Right lobe of liver (tissue), 6 donors: ENCODE measurements at regions not wholly inside any gene's neighbourhood (a gene's known extent, or its start where the extent isn't known, plus 50 kb on each side); places are given as distances from the start of the nearest gene placed in this dataset.

Experiments
- ATAC-seq, 4 donors: fragments of 200-7000 bp; cut with Tn5 transposase; one replicate each; pipeline ENCODE4 v1.9.1; 2020; ENCODE audit warnings: mild to moderate bottlenecking in 4 of 4, moderate library complexity in 4 of 4
- DNase-seq, 3 donors: peaks; one replicate each; pipeline ENCODE4 v3.0.0-alpha.2; 2020
- H3K27ac ChIP-seq, 3 donors: fragments of 200-600 bp; one replicate each; pipeline ENCODE4 v1.8.0; 2022
- H3K27me3 ChIP-seq, 2 donors: fragments of 200-600 bp; one replicate each; pipeline ENCODE4 v1.8.0; 2022
- H3K36me3 ChIP-seq, 4 donors: fragments of 200-600 bp; sonication (generic) in 1 of 4; one replicate each; pipeline versions ENCODE4 v1.5.1 to v1.8.0; 2017 to 2022; ENCODE audit warnings: control low read depth in 1 of 4
- H3K4me1 ChIP-seq, 4 donors: fragments of 200-600 bp; sonication (generic) in 1 of 4; one replicate each; pipeline versions ENCODE4 v1.5.1 to v1.8.0; 2017 to 2022; ENCODE audit warnings: control low read depth in 1 of 4
- H3K4me3 ChIP-seq, 3 donors: fragments of 200-600 bp; one replicate each; pipeline ENCODE4 v1.8.0; 2022
- H3K9me3 ChIP-seq, 4 donors: fragments of 200-600 bp; sonication (generic) in 1 of 4; one replicate each; pipeline versions ENCODE4 v1.5.1 to v1.8.0; 2017 to 2022; ENCODE audit warnings: control low read depth in 1 of 4
- POLR2A ChIP-seq: fragments of 450-650 bp; IDR thresholded peaks from one replicate; pipeline ENCODE4 v1.6.1; 2017; ENCODE audit warnings: antibody characterized with exemption, mild to moderate bottlenecking
- WGBS: methylation state at CpG from one replicate; pipeline ENCODE4 v1.1.6; 2018; ENCODE audit warnings: low coverage, low lambda C conversion rate; ENCODE audit not compliant: insufficient coverage; ENCODE audit errors: missing lambda C conversion rate; 5-methylcytosine and 5-hydroxymethylcytosine counted together
- intact Hi-C, 2 donors: fragments of 100-400 bp; cut with DNase I; formaldehyde crosslinking; loops; one replicate each; pipeline versions ENCODE4 v1.11.2 to v1.14.1; 2022
- TF ChIP-seq, protein P1 (sequence below), 4 donors: fragments of 200-600 bp in 3 of 4; fragments of 450-650 bp in 1 of 4; IDR thresholded peaks; one replicate each; pipeline versions ENCODE4 v1.5.1 to v1.8.0; 2016 to 2022; ENCODE audit warnings: antibody characterized with exemption in 4 of 4, mild to moderate bottlenecking in 2 of 4
- donor health status: DM: no; HTN: yes; CAD: no.
- donor health status: DM: no; HTN: no; CAD: no.
- donor health status: DM: no; HTN: no; CAD: no.
- donor health status: DM: no; HTN: yes; CAD: no.
- donor health status: DM: no; HTN: yes; CAD: no.

DNA sequence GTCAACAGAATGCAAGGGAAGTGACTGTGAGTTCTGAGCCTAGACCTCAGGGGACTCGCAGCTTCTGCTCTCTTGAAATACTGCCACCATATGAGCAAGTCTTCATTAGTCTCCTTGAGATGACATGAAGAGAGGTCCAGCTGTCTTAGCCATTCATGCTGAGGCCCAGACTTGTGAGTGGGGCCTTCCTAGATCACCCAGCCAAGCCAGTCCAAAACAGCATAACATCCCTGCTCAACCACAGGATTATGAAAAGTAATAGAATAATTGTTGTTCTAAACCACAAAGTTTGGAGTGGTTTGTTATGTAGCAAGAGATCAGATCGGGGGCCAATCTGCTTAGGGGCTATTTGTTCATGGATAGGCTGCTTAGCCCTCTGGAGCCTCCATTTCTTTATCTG, 54.9 kb upstream of the HTATIP2 start:
- DNase-seq (no peak), ATAC-seq (no peak)
- WGBS: 33% methylated on average over 2 of the region's 2 CpGs
- no peak overlapping the region for H3K27ac ChIP-seq
- H3K4me1 ChIP-seq: no peaks in the 10 kb centered on the region
- intact Hi-C loops: no loop called here
- H3K36me3 ChIP-seq: no peaks in the 10 kb centered on the region
- H3K27me3 ChIP-seq: no peaks in the 10 kb centered on the region
- TF ChIP-seq, protein P1, sequence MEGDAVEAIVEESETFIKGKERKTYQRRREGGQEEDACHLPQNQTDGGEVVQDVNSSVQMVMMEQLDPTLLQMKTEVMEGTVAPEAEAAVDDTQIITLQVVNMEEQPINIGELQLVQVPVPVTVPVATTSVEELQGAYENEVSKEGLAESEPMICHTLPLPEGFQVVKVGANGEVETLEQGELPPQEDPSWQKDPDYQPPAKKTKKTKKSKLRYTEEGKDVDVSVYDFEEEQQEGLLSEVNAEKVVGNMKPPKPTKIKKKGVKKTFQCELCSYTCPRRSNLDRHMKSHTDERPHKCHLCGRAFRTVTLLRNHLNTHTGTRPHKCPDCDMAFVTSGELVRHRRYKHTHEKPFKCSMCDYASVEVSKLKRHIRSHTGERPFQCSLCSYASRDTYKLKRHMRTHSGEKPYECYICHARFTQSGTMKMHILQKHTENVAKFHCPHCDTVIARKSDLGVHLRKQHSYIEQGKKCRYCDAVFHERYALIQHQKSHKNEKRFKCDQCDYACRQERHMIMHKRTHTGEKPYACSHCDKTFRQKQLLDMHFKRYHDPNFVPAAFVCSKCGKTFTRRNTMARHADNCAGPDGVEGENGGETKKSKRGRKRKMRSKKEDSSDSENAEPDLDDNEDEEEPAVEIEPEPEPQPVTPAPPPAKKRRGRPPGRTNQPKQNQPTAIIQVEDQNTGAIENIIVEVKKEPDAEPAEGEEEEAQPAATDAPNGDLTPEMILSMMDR (IDR thresholded peaks at IDR 0.05): no peak
- TF ChIP-seq POLR2A: no peak
- no peaks in the 10 kb centered on the region for H3K9me3 ChIP-seq
- H3K4me3 ChIP-seq: no peak overlapping the region

DNA sequence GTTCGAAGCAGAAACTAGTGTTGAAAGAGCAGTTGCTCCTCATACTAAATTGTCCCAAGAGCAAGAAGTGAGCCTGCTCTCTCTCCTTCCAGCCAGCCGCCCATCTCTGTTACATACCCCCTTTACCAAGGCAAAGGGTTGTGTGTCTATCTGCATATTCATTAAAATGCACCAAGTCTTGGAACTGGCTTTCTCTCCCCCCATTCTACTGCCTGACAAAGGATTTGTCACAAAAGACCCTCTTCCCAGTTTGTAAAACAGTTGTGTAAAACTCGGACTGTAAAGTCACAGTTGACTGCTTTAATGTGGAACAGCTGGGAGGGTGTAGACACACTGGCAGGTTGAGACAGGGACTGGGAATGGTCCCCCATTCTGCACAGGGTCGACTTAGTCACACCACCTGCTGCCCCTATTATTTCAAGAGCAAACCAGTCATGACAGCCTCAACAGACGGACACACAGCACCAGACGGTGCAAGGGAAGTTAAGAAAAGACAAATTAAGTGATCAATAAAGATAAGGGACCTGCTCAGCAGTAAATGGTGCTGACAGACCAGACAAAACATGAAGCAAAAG, 60.0 kb upstream of the HTATIP2 start:
- ATAC-seq (no peak), DNase-seq (no peak)
- H3K36me3 ChIP-seq: no peaks in the 10 kb centered on the region
- no peak for TF ChIP-seq POLR2A
- TF ChIP-seq, protein P1 (IDR thresholded peaks at IDR 0.05): no peak
- intact Hi-C loops: no loop called here
- no peaks in the 10 kb centered on the region for H3K27me3 ChIP-seq
- H3K4me3 ChIP-seq: no peak overlapping the region
- H3K4me1 ChIP-seq: no peaks in the 10 kb centered on the region
- H3K9me3 ChIP-seq: peaks cover 0 to 6% (median 0%) of the 10 kb centered on the region in 4 donors
- no peak overlapping the region for H3K27ac ChIP-seq
- WGBS: 37% methylated on average over 5 of the region's 6 CpGs

DNA sequence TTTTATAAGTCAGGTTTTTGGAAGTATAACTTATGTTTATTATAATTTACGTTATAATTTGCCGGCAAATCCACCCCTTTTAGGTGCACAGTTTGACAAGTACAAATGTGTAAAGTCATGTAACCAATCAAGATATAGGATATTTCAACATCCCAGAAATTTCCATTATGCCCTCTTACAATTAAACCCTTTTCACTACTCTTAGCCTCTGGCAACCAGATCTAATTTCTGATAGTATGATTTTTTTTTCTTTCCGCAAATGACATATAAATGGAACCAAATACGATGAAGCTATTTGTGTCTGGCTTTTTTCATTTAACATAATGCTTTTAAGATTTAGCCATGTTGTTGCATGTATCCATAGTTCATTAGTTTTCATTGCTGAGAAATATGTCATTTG, 69.5 kb upstream of the HTATIP2 start:
- DNase-seq: no peak
- Histone ChIP-seq H3K36me3 (no peaks in the 10 kb centered on the region), H3K9me3 (no peaks in the 10 kb centered on the region), H3K4me3 (no peak overlapping the region), H3K4me1 (no peaks in the 10 kb centered on the region), H3K27me3 (no peaks in the 10 kb centered on the region), H3K27ac (no peak overlapping the region)
- 74% methylated on average over 4 of the region's 4 CpGs for WGBS
- ATAC-seq: no peak
- intact Hi-C loops: no loop called here
- no peak for TF ChIP-seq POLR2A
- TF ChIP-seq, protein P1 (IDR thresholded peaks at IDR 0.05): no peak

DNA sequence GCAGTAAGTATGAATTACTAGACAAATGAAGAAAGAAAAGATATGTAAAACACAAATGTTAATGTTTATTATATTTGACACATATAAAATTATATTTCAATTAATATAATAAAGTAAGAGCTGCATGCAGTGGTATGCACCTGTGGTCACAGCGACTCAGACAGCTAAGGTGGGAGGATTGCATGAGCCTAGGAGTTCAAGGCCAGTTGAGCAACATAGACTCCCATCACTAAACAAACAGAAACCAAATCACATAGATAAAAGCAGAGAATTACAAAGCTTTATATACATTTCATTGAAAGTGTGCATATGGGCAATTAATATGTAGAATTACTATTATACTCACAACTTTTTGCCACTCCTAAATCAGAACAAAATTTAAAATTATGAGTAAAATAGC, 70.0 kb upstream of the HTATIP2 start:
- ATAC-seq: peak in 1 of 4 donors; percentile 38
- TF ChIP-seq, protein P1 (IDR thresholded peaks at IDR 0.05): no peak
- TF ChIP-seq POLR2A: no peak
- intact Hi-C loops: no loop called here

DNA sequence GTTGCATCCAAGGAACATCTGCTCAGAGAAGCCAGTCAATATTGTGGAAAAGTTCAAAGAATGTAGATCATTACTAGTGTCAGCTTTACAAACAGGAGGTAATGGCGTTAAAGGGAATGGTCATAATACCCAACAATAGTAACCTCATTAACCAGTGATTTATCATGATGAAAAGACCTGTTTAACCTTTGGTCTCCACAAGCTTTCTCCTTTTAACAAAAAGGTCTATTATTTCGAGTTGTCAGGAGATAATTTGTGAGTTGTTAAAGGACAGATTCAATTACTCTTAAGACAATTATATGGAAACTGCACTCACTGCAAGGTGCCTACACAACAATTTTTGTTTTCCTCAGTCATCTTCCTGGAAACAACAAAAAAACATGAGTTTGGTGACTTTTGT, 73.8 kb upstream of the HTATIP2 start:
- no peak for ATAC-seq

More for the DNA sequence above, 70.0 kb upstream of the HTATIP2 start:
- WGBS: 19% methylated on average over 1 of the region's 1 CpG
- no peak overlapping the region for H3K27ac ChIP-seq
- no peak overlapping the region for H3K4me3 ChIP-seq
- H3K9me3 ChIP-seq: no peaks in the 10 kb centered on the region
- H3K27me3 ChIP-seq: no peaks in the 10 kb centered on the region
- H3K36me3 ChIP-seq: no peaks in the 10 kb centered on the region
- H3K4me1 ChIP-seq: no peaks in the 10 kb centered on the region
- DNase-seq: no peak

More for the DNA sequence above, 73.8 kb upstream of the HTATIP2 start:
- Histone ChIP-seq H3K4me1 (no peaks in the 10 kb centered on the region), H3K9me3 (no peaks in the 10 kb centered on the region), H3K27me3 (no peaks in the 10 kb centered on the region), H3K36me3 (no peaks in the 10 kb centered on the region), H3K4me3 (no peak overlapping the region), H3K27ac (no peak overlapping the region)
- WGBS: 28% methylated on average over 2 of the region's 2 CpGs
- no peak for TF ChIP-seq POLR2A
- TF ChIP-seq, protein P1 (IDR thresholded peaks at IDR 0.05): no peak
- intact Hi-C loops: no loop called here
- no peak for DNase-seq
